ENCODE measurements at regions not wholly inside any gene's neighbourhood (a gene's known extent, or its start where the extent isn't known, plus 50 kb on each side); places are given as distances from the start of the nearest gene placed in this dataset.

- no peak for TF ChIP-seq EZH2 (IDR thresholded peaks at IDR 0.05; ENCODE audit: borderline replicate concordance, low read depth, low read length, poor library complexity, severe bottlenecking)
- TF ChIP-seq CTCF (conservative IDR thresholded peaks at IDR 0.05; ENCODE audit: low read depth, low read length) = no peak
Observed at GRCh38 chr18:70501358-70501757, 212.5 kb downstream of the SOCS6 start.

Data from A673 (cell line).